Spleen (tissue), 7 donors: ENCODE measurements at regions not wholly inside any gene's neighbourhood (a gene's known extent, or its start where the extent isn't known, plus 50 kb on each side); places are given as distances from the start of the nearest gene placed in this dataset.

ENCODE experiments used
- POLR2A ChIP-seq, 3 donors: fragments of 450-650 bp; IDR thresholded peaks; one replicate each; pipeline ENCODE4 v1.5.1; 2017; ENCODE audit warnings: antibody characterized with exemption in 3 of 3, mild to moderate bottlenecking in 1 of 3
- POLR2AphosphoS5 ChIP-seq, 3 donors: sonication (generic); formaldehyde crosslinking; IDR thresholded peaks; one replicate each; pipeline ENCODE4 v1.5.1; 2017; ENCODE audit warnings: antibody characterized with exemption in 3 of 3
- TF ChIP-seq, protein P1 (sequence below), 11 experiments: fragments of 200-600 bp in 7 of 11; fragments of 450-650 bp in 4 of 11; sonication (generic) in 4 of 11; IDR thresholded peaks in 8 of 11; conservative IDR thresholded peaks in 3 of 11; 1 replicate in 7 of 11; 2 replicates in 4 of 11; pipeline versions ENCODE4 v1.4.0 to v1.8.0; 2016 to 2021; ENCODE audit warnings: antibody characterized with exemption in 11 of 11, inconsistent platforms in 4 of 11, mild to moderate bottlenecking in 1 of 11
- donor health status: DM: no; HTN: no; CAD: no; lungs with moderate emphysema.
- donor health status: DM: no; HTN: no; CAD: no.
- donor health status: DM: no; HTN: no; CAD: no.

DNA sequence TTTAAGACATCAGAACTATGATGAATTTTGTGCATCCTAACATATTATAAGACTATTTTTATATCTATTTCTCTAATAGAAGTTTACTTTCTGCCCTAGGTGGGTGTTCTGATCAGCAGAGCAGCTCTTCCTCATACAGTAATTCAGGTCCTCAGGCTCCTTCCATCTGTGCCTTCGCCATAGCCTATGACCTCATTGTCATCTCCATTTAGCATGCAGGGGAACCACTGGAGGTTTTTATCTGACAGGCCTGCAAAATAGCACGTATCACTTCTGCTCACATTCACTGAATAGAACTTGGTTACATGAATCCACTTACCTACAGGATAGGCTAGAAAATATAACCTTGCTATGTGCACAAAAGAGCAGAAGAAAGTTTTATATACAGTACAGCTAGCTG, 159.4 kb upstream of the CCNH start:
- TF ChIP-seq, protein P1, sequence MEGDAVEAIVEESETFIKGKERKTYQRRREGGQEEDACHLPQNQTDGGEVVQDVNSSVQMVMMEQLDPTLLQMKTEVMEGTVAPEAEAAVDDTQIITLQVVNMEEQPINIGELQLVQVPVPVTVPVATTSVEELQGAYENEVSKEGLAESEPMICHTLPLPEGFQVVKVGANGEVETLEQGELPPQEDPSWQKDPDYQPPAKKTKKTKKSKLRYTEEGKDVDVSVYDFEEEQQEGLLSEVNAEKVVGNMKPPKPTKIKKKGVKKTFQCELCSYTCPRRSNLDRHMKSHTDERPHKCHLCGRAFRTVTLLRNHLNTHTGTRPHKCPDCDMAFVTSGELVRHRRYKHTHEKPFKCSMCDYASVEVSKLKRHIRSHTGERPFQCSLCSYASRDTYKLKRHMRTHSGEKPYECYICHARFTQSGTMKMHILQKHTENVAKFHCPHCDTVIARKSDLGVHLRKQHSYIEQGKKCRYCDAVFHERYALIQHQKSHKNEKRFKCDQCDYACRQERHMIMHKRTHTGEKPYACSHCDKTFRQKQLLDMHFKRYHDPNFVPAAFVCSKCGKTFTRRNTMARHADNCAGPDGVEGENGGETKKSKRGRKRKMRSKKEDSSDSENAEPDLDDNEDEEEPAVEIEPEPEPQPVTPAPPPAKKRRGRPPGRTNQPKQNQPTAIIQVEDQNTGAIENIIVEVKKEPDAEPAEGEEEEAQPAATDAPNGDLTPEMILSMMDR (IDR thresholded peaks at IDR 0.05 in 8 of 11, conservative IDR thresholded peaks at IDR 0.05 in 3 of 11): no peak
- TF ChIP-seq POLR2A (IDR thresholded peaks at IDR 0.05) (no peak), POLR2AphosphoS5 (IDR thresholded peaks at IDR 0.05) (no peak)
